ENCODE measurements at regions not wholly inside any gene's neighbourhood (a gene's known extent, or its start where the extent isn't known, plus 50 kb on each side); places are given as distances from the start of the nearest gene placed in this dataset.

DNA sequence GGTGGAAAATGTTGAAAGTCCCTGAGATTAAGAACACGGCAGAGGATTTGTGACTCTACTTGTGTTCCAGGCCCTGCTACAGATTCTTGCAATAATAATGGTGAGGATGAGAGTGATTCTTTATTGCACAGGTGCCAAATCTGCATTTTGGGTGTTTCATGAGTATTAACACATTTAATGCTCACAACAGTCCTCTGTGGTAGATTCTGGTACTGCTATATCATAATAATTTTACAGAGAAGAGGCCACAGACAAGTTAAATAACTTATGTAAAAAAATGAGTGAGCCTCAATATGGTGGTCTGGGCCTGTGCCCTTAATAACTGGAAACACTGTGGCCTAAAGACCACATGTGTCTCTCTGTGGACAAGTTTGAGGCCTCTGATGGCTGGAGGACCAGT is 124.3 kb downstream of the C4orf33 start:
- H3K9ac ChIP-seq (ENCODE audit: low read length): no peak overlapping the region
- H3K79me2 ChIP-seq (replicated peaks; ENCODE audit: insufficient read depth, low read length): no peaks in the 10 kb centered on the region
- no peak overlapping the region for H2AFZ ChIP-seq (ENCODE audit: low read depth, low read length)
- H3K36me3 ChIP-seq (ENCODE audit: insufficient read depth, low read length): no peaks in the 10 kb centered on the region
- no peak overlapping the region for H3K4me3 ChIP-seq (ENCODE audit: low read length)
- H3F3A ChIP-seq (ENCODE audit: insufficient read depth, low read length, poor library complexity, severe bottlenecking): peaks cover 4% of the 10 kb centered on the region
- no peak overlapping the region for H3K4me2 ChIP-seq (ENCODE audit: low read length)
- no peak overlapping the region for H3K27ac ChIP-seq (ENCODE audit: low read length)
- H3K27me3 ChIP-seq (ENCODE audit: insufficient read depth, low read depth, low read length): no peaks in the 10 kb centered on the region
- TF ChIP-seq EZH2 (IDR thresholded peaks at IDR 0.05; ENCODE audit: borderline replicate concordance, insufficient read depth, low read length, poor library complexity, severe bottlenecking): no peak
- TF ChIP-seq, protein P1, sequence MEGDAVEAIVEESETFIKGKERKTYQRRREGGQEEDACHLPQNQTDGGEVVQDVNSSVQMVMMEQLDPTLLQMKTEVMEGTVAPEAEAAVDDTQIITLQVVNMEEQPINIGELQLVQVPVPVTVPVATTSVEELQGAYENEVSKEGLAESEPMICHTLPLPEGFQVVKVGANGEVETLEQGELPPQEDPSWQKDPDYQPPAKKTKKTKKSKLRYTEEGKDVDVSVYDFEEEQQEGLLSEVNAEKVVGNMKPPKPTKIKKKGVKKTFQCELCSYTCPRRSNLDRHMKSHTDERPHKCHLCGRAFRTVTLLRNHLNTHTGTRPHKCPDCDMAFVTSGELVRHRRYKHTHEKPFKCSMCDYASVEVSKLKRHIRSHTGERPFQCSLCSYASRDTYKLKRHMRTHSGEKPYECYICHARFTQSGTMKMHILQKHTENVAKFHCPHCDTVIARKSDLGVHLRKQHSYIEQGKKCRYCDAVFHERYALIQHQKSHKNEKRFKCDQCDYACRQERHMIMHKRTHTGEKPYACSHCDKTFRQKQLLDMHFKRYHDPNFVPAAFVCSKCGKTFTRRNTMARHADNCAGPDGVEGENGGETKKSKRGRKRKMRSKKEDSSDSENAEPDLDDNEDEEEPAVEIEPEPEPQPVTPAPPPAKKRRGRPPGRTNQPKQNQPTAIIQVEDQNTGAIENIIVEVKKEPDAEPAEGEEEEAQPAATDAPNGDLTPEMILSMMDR (IDR thresholded peaks at IDR 0.05; ENCODE audit: poor library complexity, severe bottlenecking): no peak
- TF ChIP-seq, protein P2, sequence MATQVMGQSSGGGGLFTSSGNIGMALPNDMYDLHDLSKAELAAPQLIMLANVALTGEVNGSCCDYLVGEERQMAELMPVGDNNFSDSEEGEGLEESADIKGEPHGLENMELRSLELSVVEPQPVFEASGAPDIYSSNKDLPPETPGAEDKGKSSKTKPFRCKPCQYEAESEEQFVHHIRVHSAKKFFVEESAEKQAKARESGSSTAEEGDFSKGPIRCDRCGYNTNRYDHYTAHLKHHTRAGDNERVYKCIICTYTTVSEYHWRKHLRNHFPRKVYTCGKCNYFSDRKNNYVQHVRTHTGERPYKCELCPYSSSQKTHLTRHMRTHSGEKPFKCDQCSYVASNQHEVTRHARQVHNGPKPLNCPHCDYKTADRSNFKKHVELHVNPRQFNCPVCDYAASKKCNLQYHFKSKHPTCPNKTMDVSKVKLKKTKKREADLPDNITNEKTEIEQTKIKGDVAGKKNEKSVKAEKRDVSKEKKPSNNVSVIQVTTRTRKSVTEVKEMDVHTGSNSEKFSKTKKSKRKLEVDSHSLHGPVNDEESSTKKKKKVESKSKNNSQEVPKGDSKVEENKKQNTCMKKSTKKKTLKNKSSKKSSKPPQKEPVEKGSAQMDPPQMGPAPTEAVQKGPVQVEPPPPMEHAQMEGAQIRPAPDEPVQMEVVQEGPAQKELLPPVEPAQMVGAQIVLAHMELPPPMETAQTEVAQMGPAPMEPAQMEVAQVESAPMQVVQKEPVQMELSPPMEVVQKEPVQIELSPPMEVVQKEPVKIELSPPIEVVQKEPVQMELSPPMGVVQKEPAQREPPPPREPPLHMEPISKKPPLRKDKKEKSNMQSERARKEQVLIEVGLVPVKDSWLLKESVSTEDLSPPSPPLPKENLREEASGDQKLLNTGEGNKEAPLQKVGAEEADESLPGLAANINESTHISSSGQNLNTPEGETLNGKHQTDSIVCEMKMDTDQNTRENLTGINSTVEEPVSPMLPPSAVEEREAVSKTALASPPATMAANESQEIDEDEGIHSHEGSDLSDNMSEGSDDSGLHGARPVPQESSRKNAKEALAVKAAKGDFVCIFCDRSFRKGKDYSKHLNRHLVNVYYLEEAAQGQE (IDR thresholded peaks at IDR 0.05; ENCODE audit: borderline replicate concordance): no peak
- TF ChIP-seq EP300 (conservative IDR thresholded peaks at IDR 0.05; ENCODE audit: poor library complexity, severe bottlenecking): no peak
- TF ChIP-seq SMC3 (conservative IDR thresholded peaks at IDR 0.05; ENCODE audit: poor library complexity): no peak
- no peak for TF ChIP-seq RAD21 (conservative IDR thresholded peaks at IDR 0.05)
- TF ChIP-seq POLR2AphosphoS5 (IDR thresholded peaks at IDR 0.05): no peak
- no peak for TF ChIP-seq TAF1 (IDR thresholded peaks at IDR 0.05; ENCODE audit: low read depth)
- no peak for TF ChIP-seq MXI1 (conservative IDR thresholded peaks at IDR 0.05; ENCODE audit: poor library complexity, severe bottlenecking)
- no peaks in the 10 kb centered on the region for H3K9me3 ChIP-seq (ENCODE audit: low read length)
- H4K20me1 ChIP-seq (ENCODE audit: insufficient read depth): no peaks in the 10 kb centered on the region
- no peaks in the 10 kb centered on the region for H3K9me2 ChIP-seq (ENCODE audit: insufficient read depth, low read length)

DNA sequence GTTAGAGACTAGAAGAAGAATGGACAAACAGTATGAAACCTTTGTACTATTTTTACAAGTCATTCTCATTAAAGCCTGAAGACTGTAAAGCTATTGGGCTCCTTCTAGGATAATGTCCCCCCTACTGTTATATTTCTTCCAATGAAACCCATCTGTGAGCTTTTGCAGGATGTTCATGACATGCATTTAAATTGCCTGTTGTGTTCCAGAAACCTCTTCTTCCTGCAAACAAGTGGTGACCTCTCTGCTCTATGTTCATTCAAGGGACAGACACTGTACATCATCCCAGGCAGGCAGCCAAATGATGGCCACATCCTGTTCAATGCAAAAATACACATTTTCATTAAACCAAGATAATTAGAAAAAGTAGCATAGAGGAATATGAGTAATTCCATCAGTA is 128.0 kb downstream of the C4orf33 start:
- no peaks in the 10 kb centered on the region for H3K27me3 ChIP-seq (ENCODE audit: insufficient read depth, low read depth, low read length)
- no peaks in the 10 kb centered on the region for H4K20me1 ChIP-seq (ENCODE audit: insufficient read depth)
- no peak overlapping the region for H2AFZ ChIP-seq (ENCODE audit: low read depth, low read length)
- no peak overlapping the region for H3K9ac ChIP-seq (ENCODE audit: low read length)
- no peaks in the 10 kb centered on the region for H3K36me3 ChIP-seq (ENCODE audit: insufficient read depth, low read length)
- no peak overlapping the region for H3K4me3 ChIP-seq (ENCODE audit: low read length)
- no peaks in the 10 kb centered on the region for H3K9me3 ChIP-seq (ENCODE audit: low read length)
- H3K27ac ChIP-seq (ENCODE audit: low read length): no peak overlapping the region
- TF ChIP-seq EZH2 (IDR thresholded peaks at IDR 0.05; ENCODE audit: borderline replicate concordance, insufficient read depth, low read length, poor library complexity, severe bottlenecking) (no peak), EP300 (conservative IDR thresholded peaks at IDR 0.05; ENCODE audit: poor library complexity, severe bottlenecking) (no peak), RAD21 (conservative IDR thresholded peaks at IDR 0.05) (no peak), TAF1 (IDR thresholded peaks at IDR 0.05; ENCODE audit: low read depth) (no peak), SMC3 (conservative IDR thresholded peaks at IDR 0.05; ENCODE audit: poor library complexity) (no peak), MXI1 (conservative IDR thresholded peaks at IDR 0.05; ENCODE audit: poor library complexity, severe bottlenecking) (no peak), POLR2AphosphoS5 (IDR thresholded peaks at IDR 0.05) (no peak)
- TF ChIP-seq, protein P2 (IDR thresholded peaks at IDR 0.05; ENCODE audit: borderline replicate concordance): no peak
- TF ChIP-seq, protein P1 (IDR thresholded peaks at IDR 0.05; ENCODE audit: poor library complexity, severe bottlenecking): no peak
- no peak overlapping the region for H3K4me2 ChIP-seq (ENCODE audit: low read length)
- no peaks in the 10 kb centered on the region for H3K9me2 ChIP-seq (ENCODE audit: insufficient read depth, low read length)
- no peaks in the 10 kb centered on the region for H3F3A ChIP-seq (ENCODE audit: insufficient read depth, low read length, poor library complexity, severe bottlenecking)
- H3K79me2 ChIP-seq (replicated peaks; ENCODE audit: insufficient read depth, low read length): no peaks in the 10 kb centered on the region

Measured in neural cell (in vitro differentiated cells).